Gastroesophageal sphincter (tissue), 4 donors: ENCODE measurements at regions not wholly inside any gene's neighbourhood (a gene's known extent, or its start where the extent isn't known, plus 50 kb on each side); places are given as distances from the start of the nearest gene placed in this dataset.

Experiments used
- ATAC-seq: fragments of 150-250 bp; one replicate; pipeline ENCODE4 v1.9.1; 2016; ENCODE audit warnings: mild to moderate bottlenecking, moderate library complexity
- H3K27ac ChIP-seq, 4 donors: fragments of 200-600 bp; sonication (generic) in 3 of 4; 1 replicate in 3 of 4; 2 replicates in 1 of 4; pipeline ENCODE4 v1.5.1; 2016 to 2019
- H3K27me3 ChIP-seq: fragments of 200-600 bp; sonication (generic); one replicate; pipeline ENCODE4 v1.5.1; 2019
- H3K36me3 ChIP-seq, 2 donors: fragments of 200-600 bp; sonication (generic); one replicate each; pipeline ENCODE4 v1.5.1; 2019; ENCODE audit warnings: control low read depth in 1 of 2
- H3K4me1 ChIP-seq, 3 donors: fragments of 200-600 bp; sonication (generic); 1 replicate in 2 of 3; 2 replicates in 1 of 3; pipeline ENCODE4 v1.5.1; 2016 to 2019; ENCODE audit warnings: control low read depth in 2 of 3
- H3K4me3 ChIP-seq, 2 donors: fragments of 200-600 bp; sonication (generic); one replicate each; pipeline ENCODE4 v1.5.1; 2019; ENCODE audit warnings: mild to moderate bottlenecking in 1 of 2, moderate library complexity in 1 of 2
- H3K9me3 ChIP-seq, 3 donors: fragments of 200-600 bp; sonication (generic); one replicate each; pipeline ENCODE4 v1.5.1; 2017 to 2019; ENCODE audit warnings: control low read depth in 2 of 3
- EP300 ChIP-seq: sonication (generic); formaldehyde crosslinking; IDR thresholded peaks from one replicate; pipeline ENCODE4 v1.6.1; 2017; ENCODE audit warnings: antibody characterized with exemption, mild to moderate bottlenecking
- POLR2A ChIP-seq, 2 donors: fragments of 450-650 bp; IDR thresholded peaks; one replicate each; pipeline ENCODE4 v1.6.1; 2017; ENCODE audit warnings: antibody characterized with exemption in 2 of 2, mild to moderate bottlenecking in 2 of 2, moderate library complexity in 1 of 2
- POLR2AphosphoS5 ChIP-seq: sonication (generic); formaldehyde crosslinking; IDR thresholded peaks from one replicate; pipeline ENCODE4 v1.6.1; 2017; ENCODE audit warnings: antibody characterized with exemption
- WGBS, 2 donors: methylation state at CpG; one replicate each; pipeline ENCODE4 v1.1.5; 2018; ENCODE audit warnings: low coverage in 1 of 2; 5-methylcytosine and 5-hydroxymethylcytosine counted together
- TF ChIP-seq, protein P1 (sequence below), 4 experiments: fragments of 200-600 bp in 2 of 4; fragments of 450-650 bp in 2 of 4; sonication (generic) in 1 of 4; IDR thresholded peaks; one replicate each; pipeline ENCODE4 v1.5.1; 2017 to 2019; ENCODE audit warnings: antibody characterized with exemption in 4 of 4, mild to moderate bottlenecking in 2 of 4, moderate library complexity in 2 of 4

- H3K27ac ChIP-seq: peak overlapping the region; percentile 76 to 85 (median 80)
- H3K4me3 ChIP-seq: peak overlapping the region; percentile 5 to 6
- TF ChIP-seq POLR2A (IDR thresholded peaks at IDR 0.05): no peak
- TF ChIP-seq, protein P1, sequence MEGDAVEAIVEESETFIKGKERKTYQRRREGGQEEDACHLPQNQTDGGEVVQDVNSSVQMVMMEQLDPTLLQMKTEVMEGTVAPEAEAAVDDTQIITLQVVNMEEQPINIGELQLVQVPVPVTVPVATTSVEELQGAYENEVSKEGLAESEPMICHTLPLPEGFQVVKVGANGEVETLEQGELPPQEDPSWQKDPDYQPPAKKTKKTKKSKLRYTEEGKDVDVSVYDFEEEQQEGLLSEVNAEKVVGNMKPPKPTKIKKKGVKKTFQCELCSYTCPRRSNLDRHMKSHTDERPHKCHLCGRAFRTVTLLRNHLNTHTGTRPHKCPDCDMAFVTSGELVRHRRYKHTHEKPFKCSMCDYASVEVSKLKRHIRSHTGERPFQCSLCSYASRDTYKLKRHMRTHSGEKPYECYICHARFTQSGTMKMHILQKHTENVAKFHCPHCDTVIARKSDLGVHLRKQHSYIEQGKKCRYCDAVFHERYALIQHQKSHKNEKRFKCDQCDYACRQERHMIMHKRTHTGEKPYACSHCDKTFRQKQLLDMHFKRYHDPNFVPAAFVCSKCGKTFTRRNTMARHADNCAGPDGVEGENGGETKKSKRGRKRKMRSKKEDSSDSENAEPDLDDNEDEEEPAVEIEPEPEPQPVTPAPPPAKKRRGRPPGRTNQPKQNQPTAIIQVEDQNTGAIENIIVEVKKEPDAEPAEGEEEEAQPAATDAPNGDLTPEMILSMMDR (IDR thresholded peaks at IDR 0.05): no peak
- TF ChIP-seq EP300: no peak
- peak; percentile 74 for TF ChIP-seq POLR2AphosphoS5
- no peaks in the 10 kb centered on the region for H3K27me3 ChIP-seq
- peak; percentile 85 for ATAC-seq
- H3K4me1 ChIP-seq: peaks cover 0 to 26% (median 0%) of the 10 kb centered on the region in 3 donors
- peaks cover 0 to 6% (median 0%) of the 10 kb centered on the region in 3 donors for H3K9me3 ChIP-seq
- no peaks in the 10 kb centered on the region for H3K36me3 ChIP-seq
- 11 to 30% methylated on average over 2 of the region's 2 CpGs for WGBS, 2 donors
Observed at GRCh38 chr14:94970941-94971730, 186.2 kb downstream of the DICER1 start.

DNA sequence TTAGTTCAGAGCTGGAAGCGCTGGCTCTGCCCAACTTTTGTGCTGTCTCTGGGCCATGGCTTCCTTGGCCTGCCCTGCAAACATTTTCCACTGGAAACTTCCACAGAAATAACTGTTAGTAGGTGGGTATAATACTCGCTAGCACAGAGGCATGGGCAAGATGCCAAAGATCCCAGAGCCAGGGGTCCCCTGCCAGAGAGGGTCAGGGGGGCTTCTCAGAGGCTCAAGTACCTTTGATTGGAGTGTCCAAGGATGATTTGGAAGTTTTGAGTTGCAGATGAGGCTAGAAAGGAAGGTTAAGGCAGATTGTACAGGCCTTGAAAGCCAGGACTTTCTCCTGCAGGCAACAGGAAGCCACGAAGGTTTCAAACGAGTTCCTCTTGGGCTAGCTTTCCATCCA, 187.6 kb downstream of the DICER1 start:
- no peaks in the 10 kb centered on the region for H3K27me3 ChIP-seq
- H3K36me3 ChIP-seq: no peaks in the 10 kb centered on the region
- no peak overlapping the region for H3K4me3 ChIP-seq
- H3K9me3 ChIP-seq: peaks cover 0 to 6% (median 0%) of the 10 kb centered on the region in 3 donors
- peaks cover 0 to 23% (median 0%) of the 10 kb centered on the region in 3 donors for H3K4me1 ChIP-seq
- no peak for ATAC-seq
- 58 to 82% methylated on average over 2 to 3 of the region's 4 CpGs for WGBS, 2 donors
- TF ChIP-seq, protein P1 (IDR thresholded peaks at IDR 0.05): no peak
- TF ChIP-seq POLR2A (IDR thresholded peaks at IDR 0.05) (no peak), EP300 (no peak), POLR2AphosphoS5 (no peak)
- H3K27ac ChIP-seq: peak overlapping the region in 1 of 4 donors; percentile 82

DNA sequence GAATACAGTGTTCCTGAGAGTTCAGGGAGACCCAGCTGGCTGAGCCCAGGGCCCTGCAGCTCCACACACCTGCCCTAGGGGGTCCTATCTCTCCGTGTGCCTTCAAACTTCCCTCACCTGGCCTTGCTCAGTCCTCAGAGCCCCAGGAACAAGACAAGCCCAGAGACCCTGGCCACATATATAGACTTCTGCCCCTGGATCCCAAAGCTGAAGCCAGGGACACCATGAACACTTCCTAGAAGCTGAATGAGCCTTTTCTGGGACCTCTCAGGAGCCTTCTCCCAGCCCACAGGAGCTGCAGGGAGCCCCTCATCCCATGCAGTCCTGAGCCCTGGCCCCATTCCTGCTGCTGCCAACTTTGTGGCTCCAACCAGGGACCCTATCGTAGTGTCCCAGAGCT, 190.5 kb downstream of the DICER1 start:
- WGBS, 2 donors: 100% methylated on average over 1 of the region's 2 CpGs; no CpG with 5 or more reads in 1 of the 2 donors
- Histone ChIP-seq H3K36me3 (no peaks in the 10 kb centered on the region), H3K27ac (no peak overlapping the region), H3K9me3 (peaks cover 0 to 6% (median 0%) of the 10 kb centered on the region in 3 donors), H3K4me3 (no peak overlapping the region), H3K27me3 (no peaks in the 10 kb centered on the region), H3K4me1 (peaks cover 0 to 16% (median 0%) of the 10 kb centered on the region in 3 donors)
- ATAC-seq: no peak
- no peak for TF ChIP-seq EP300
- no peak for TF ChIP-seq POLR2AphosphoS5
- TF ChIP-seq, protein P1 (IDR thresholded peaks at IDR 0.05): no peak
- TF ChIP-seq POLR2A (IDR thresholded peaks at IDR 0.05): no peak

DNA sequence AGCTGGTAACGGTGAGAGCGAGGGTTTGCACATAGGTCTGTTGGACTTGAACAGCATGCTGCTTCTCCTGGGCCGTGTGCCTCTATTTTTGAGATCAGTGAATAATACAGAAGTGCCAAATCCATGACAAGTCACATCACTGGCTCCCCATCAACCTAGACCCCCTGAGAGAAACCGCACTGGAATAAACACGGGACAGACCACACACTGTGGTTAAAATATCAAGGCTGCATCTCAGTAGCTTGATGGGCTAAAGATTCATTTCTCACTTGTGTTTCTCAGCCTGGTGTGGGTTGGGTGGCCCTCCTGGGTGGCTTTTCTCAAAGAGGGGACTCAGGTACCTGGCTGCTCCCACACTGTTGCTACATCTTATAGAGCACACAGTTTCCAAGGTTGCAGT, 191.0 kb downstream of the DICER1 start:
- Histone ChIP-seq H3K9me3 (peaks cover 0 to 6% (median 0%) of the 10 kb centered on the region in 3 donors), H3K36me3 (no peaks in the 10 kb centered on the region), H3K4me3 (no peak overlapping the region), H3K4me1 (peaks cover 0 to 16% (median 0%) of the 10 kb centered on the region in 3 donors), H3K27me3 (peaks cover 5% of the 10 kb centered on the region), H3K27ac (no peak overlapping the region)
- 83% methylated on average over 4 of the region's 5 CpGs; no CpG with 5 or more reads in 1 of the 2 donors for WGBS, 2 donors
- TF ChIP-seq, protein P1 (IDR thresholded peaks at IDR 0.05): no peak
- no peak for TF ChIP-seq EP300
- no peak for TF ChIP-seq POLR2A (IDR thresholded peaks at IDR 0.05)
- TF ChIP-seq POLR2AphosphoS5: no peak
- ATAC-seq: no peak
